ENCODE measurements at regions not wholly inside any gene's neighbourhood (a gene's known extent, or its start where the extent isn't known, plus 50 kb on each side); places are given as distances from the start of the nearest gene placed in this dataset.
"Not testable (repeated sequence)": the region's sequence is repeated elsewhere in the genome, so short reads cannot be mapped to it uniquely, and the experiment has no call there.

GRCh38 chr6:55955684-55956083 lies 80.3 kb upstream of the BMP5 start:
- no peak for DNase-seq (ENCODE audit: low spot score)

GRCh38 chr6:55954436-55954835 lies 79.0 kb upstream of the BMP5 start:
- no peak for DNase-seq (ENCODE audit: low spot score)

- no peak for DNase-seq (ENCODE audit: low spot score)
Measured at GRCh38 chr6:55953335-55953734, 77.9 kb upstream of the BMP5 start.

- no peak for DNase-seq (ENCODE audit: low spot score)
Measured at GRCh38 chr6:55950071-55950814, 74.9 kb upstream of the BMP5 start.

- DNase-seq (ENCODE audit: low spot score): no peak
Measured at GRCh38 chr6:55943329-55943728, 67.9 kb upstream of the BMP5 start.

GRCh38 chr6:55941702-55942101 lies 66.3 kb upstream of the BMP5 start:
- no peak for DNase-seq (ENCODE audit: low spot score)

- no peak for DNase-seq (ENCODE audit: low spot score)
Measured at GRCh38 chr6:55937951-55938690, 62.7 kb upstream of the BMP5 start.

- no peak for DNase-seq (ENCODE audit: low spot score)
Measured at GRCh38 chr6:55937261-55937947, 62.0 kb upstream of the BMP5 start.

- no peak for DNase-seq (ENCODE audit: low spot score)
Measured at GRCh38 chr6:55931101-55931500, 55.7 kb upstream of the BMP5 start.

GRCh38 chr6:55927713-55928112 lies 52.3 kb upstream of the BMP5 start:
- not testable (repeated sequence) for DNase-seq (ENCODE audit: low spot score)

GRCh38 chr6:55925292-55925691 lies 49.9 kb upstream of the BMP5 start:
- DNase-seq (ENCODE audit: low spot score): peak; percentile 27
